SJCRH30 (cell line): ENCODE measurements at regions not wholly inside any gene's neighbourhood (a gene's known extent, or its start where the extent isn't known, plus 50 kb on each side); places are given as distances from the start of the nearest gene placed in this dataset.

Source experiments
- DNase-seq, 2 experiments: peaks; one replicate each; pipeline ENCODE4 v3.0.0-alpha.2; 2015 to 2020
- H3K27ac ChIP-seq: fragments of 250-450 bp; sonication (Bioruptor Pico); 2 replicates; pipeline ENCODE4 v1.5.1; 2020; ENCODE audit warnings: mild to moderate bottlenecking, moderate library complexity
- H3K27me3 ChIP-seq: fragments of 250-450 bp; sonication (Bioruptor Pico); 2 replicates; pipeline ENCODE4 v1.5.1; 2020; ENCODE audit warnings: mild to moderate bottlenecking, moderate library complexity
- H3K36me3 ChIP-seq: fragments of 250-450 bp; sonication (Bioruptor Pico); 2 replicates; pipeline ENCODE4 v1.5.1; 2020; ENCODE audit warnings: mild to moderate bottlenecking, moderate library complexity
- H3K4me1 ChIP-seq: fragments of 250-450 bp; sonication (Bioruptor Pico); 2 replicates; pipeline ENCODE4 v1.5.1; 2020; ENCODE audit warnings: mild to moderate bottlenecking, moderate library complexity
- H3K4me3 ChIP-seq: fragments of 250-450 bp; sonication (Bioruptor Pico); 2 replicates; pipeline ENCODE4 v1.5.1; 2020; ENCODE audit warnings: mild to moderate bottlenecking, moderate library complexity
- H3K9me3 ChIP-seq: fragments of 250-450 bp; sonication (Bioruptor Pico); replicated peaks from 2 replicates; pipeline ENCODE4 v1.5.1; 2020; ENCODE audit warnings: mild to moderate bottlenecking, moderate library complexity

GRCh38 chr19:31699421-31699820 is 350.2 kb upstream of the TSHZ3 start:
- H3K9me3 ChIP-seq = peaks cover 7% of the 10 kb centered on the region; the same call in 1 of the 2 replicates
- no peaks in the 10 kb centered on the region for H3K27me3 ChIP-seq
- no peak overlapping the region for H3K4me3 ChIP-seq
- DNase-seq = no peak
- H3K36me3 ChIP-seq = no peaks in the 10 kb centered on the region
- no peak overlapping the region for H3K27ac ChIP-seq
- peaks cover 8% of the 10 kb centered on the region for H3K4me1 ChIP-seq

DNA sequence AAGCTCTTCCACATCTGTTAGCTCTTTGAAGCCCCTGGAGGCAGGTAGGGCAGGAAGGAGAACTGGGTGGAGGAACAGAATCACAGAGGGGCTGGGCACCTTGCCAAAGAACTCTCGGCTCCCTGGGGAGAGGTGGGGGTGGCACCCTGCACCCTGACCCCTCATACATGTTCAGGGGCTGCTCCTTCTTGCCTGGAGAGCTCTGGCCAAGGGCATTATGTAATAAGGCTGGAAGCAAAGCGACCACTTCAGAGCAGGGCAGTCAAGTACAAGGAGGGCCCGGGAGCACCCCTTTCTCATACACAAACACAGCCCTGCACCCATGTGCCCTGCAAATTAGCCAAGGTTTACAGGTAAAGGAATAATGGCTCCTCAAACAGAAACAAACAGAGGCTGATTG is 351.9 kb upstream of the TSHZ3 start:
- Histone ChIP-seq H3K27ac (no peak overlapping the region), H3K4me1 (peaks cover 8% of the 10 kb centered on the region), H3K36me3 (no peaks in the 10 kb centered on the region), H3K4me3 (no peak overlapping the region), H3K9me3 (0 out of 2 replicates have a peak, but pooled peaks cover 7% of the 10 kb centered on the region), H3K27me3 (no peaks in the 10 kb centered on the region)
- DNase-seq = no peak

DNA sequence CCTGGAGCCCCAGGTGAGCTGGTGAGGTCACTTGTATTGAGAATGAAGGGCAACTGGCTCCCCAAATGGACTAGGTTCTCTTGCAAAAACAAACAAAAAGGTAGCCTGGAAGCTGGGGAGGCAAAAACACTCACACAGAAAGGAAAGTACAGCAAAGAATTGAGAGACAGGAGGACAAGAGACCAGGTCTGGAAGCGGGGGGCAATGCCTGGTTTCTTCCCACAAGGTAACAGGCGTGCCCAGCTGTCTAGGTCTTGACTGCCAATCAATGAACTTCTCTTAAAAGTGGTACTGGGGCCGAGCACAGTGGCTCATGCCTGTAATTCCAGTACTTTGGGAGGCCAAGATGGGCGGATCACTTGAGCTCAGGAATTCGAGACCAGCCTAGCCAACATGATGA is 356.4 kb upstream of the TSHZ3 start:
- Histone ChIP-seq H3K9me3 (peaks cover 7% of the 10 kb centered on the region; the same call in 1 of the 2 replicates), H3K27me3 (no peaks in the 10 kb centered on the region), H3K36me3 (no peaks in the 10 kb centered on the region), H3K4me1 (no peaks in the 10 kb centered on the region), H3K27ac (no peak overlapping the region), H3K4me3 (no peak overlapping the region)
- DNase-seq = no peak

- H3K36me3 ChIP-seq = no peaks in the 10 kb centered on the region
- H3K27me3 ChIP-seq = no peaks in the 10 kb centered on the region
- H3K4me3 ChIP-seq = no peak overlapping the region
- H3K27ac ChIP-seq = no peak overlapping the region
- no peaks in the 10 kb centered on the region for H3K4me1 ChIP-seq
- H3K9me3 ChIP-seq = peaks cover 7% of the 10 kb centered on the region; the same call in 1 of the 2 replicates
- DNase-seq = no peak
Measured at GRCh38 chr19:31706131-31706530, 356.9 kb upstream of the TSHZ3 start.

DNA sequence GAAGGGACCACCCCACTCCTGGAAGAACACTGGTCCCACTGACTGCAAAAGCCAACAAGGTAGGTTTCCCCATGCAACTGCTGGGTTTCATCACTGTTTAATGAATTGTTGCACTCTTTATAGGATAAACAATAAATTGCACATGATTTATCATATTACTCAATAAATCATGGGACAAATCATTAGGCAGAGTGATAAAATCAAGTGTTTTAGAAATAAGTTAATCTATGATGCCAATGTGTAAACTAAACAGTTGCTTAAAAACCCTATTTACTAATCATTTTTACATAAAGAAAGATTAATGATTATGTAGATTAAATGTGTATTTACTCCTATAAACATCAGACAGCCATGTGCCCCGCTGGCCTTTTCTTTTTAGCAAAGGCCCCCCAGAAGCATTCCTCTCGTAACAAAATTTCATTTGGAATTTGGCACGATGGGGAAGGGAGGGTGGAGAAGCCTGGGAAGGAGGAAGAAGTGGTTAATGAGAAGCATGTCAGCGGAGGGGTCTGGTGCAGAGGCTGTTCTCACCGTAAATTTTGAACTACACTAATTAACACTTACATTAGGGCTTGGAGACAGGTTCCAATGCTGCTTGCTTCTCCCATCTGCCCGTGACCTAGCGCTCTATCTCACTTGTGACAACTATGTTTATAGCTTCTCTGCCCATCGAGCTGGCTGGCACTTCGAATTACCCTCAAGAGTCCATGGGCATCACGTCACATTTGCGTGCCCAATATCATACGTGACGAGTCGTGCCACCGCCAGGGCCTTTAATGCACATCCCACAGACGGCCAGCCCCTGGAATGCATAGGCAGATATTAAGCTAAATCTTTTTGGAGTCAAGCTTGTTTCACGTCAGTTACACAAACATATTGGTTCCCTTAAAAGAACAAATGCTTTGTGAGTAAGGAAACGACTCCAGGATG is 357.7 kb upstream of the TSHZ3 start:
- H3K4me3 ChIP-seq = no peak overlapping the region
- no peak overlapping the region for H3K27ac ChIP-seq
- H3K4me1 ChIP-seq = no peaks in the 10 kb centered on the region
- H3K9me3 ChIP-seq = peaks cover 7% of the 10 kb centered on the region; the same call in 1 of the 2 replicates
- H3K36me3 ChIP-seq = no peaks in the 10 kb centered on the region
- DNase-seq = no peak
- H3K27me3 ChIP-seq = no peaks in the 10 kb centered on the region

- Histone ChIP-seq H3K27me3 (no peaks in the 10 kb centered on the region), H3K4me3 (no peak overlapping the region), H3K36me3 (no peaks in the 10 kb centered on the region), H3K9me3 (no peaks in the 10 kb centered on the region; the same call in 1 of the 2 replicates), H3K27ac (no peak overlapping the region), H3K4me1 (no peaks in the 10 kb centered on the region)
- DNase-seq = no peak
Measured at GRCh38 chr19:31708520-31708919, 359.3 kb upstream of the TSHZ3 start.

GRCh38 chr19:31709476-31709875 is 360.2 kb upstream of the TSHZ3 start:
- Histone ChIP-seq H3K27me3 (no peaks in the 10 kb centered on the region), H3K4me1 (no peaks in the 10 kb centered on the region), H3K9me3 (no peaks in the 10 kb centered on the region; the same call in 1 of the 2 replicates), H3K36me3 (no peaks in the 10 kb centered on the region), H3K4me3 (no peak overlapping the region), H3K27ac (no peak overlapping the region)
- no peak for DNase-seq

- H3K9me3 ChIP-seq = no peaks in the 10 kb centered on the region
- DNase-seq = no peak
- H3K36me3 ChIP-seq = no peaks in the 10 kb centered on the region
- no peak overlapping the region for H3K27ac ChIP-seq
- no peaks in the 10 kb centered on the region for H3K4me1 ChIP-seq
- no peaks in the 10 kb centered on the region for H3K27me3 ChIP-seq
- no peak overlapping the region for H3K4me3 ChIP-seq
Measured at GRCh38 chr19:31715249-31715945, 366.2 kb upstream of the TSHZ3 start.

DNA sequence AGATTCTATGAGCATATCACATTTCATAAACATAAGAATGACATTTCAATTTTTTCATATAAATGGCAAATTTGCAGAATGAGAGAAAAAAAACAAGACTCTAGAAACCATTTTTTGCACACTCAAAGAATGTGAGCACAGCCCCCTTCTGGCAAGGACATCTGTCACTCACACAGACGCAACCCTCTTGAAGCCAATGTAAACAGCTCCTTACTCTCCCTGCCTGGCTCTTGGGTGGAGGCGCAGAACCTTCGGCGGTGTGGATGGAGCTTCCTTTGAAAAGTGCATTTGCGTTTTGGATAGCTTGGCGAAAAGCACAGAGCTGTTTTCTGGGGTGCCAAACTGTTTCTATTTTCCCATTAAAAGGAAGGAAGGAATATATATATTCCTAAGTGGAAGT is 367.6 kb upstream of the TSHZ3 start:
- Histone ChIP-seq H3K36me3 (no peaks in the 10 kb centered on the region), H3K27me3 (no peaks in the 10 kb centered on the region), H3K4me3 (no peak overlapping the region), H3K27ac (no peak overlapping the region), H3K4me1 (no peaks in the 10 kb centered on the region), H3K9me3 (no peaks in the 10 kb centered on the region)
- DNase-seq = no peak

- Histone ChIP-seq H3K9me3 (no peaks in the 10 kb centered on the region), H3K27me3 (no peaks in the 10 kb centered on the region), H3K4me1 (no peaks in the 10 kb centered on the region), H3K36me3 (no peaks in the 10 kb centered on the region), H3K4me3 (no peak overlapping the region), H3K27ac (no peak overlapping the region)
- no peak for DNase-seq
Measured at GRCh38 chr19:31717269-31717923, 368.2 kb upstream of the TSHZ3 start.

DNA sequence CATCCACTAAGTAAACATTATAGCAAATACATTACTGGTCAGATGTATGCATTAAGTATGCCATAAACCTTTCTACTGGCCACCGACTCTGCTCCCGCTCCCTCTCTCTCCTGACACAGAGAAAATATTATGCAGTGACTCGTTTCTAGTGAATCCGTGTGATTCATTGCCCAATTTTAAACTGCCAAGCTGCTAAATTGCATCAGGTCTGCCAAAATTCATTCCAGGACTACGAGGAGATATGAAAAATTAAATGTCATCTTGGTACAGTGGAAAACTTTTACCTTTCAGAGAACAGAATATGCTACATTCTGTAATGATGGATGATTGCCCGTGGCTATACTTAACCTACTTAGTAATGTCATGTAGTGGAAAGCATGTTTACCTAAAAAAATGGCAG is 368.8 kb upstream of the TSHZ3 start:
- no peaks in the 10 kb centered on the region for H3K9me3 ChIP-seq
- H3K27me3 ChIP-seq = no peaks in the 10 kb centered on the region
- H3K36me3 ChIP-seq = no peaks in the 10 kb centered on the region
- no peak overlapping the region for H3K4me3 ChIP-seq
- no peak for DNase-seq
- H3K4me1 ChIP-seq = no peaks in the 10 kb centered on the region
- no peak overlapping the region for H3K27ac ChIP-seq

- DNase-seq = no peak
- no peaks in the 10 kb centered on the region for H3K4me1 ChIP-seq
- H3K36me3 ChIP-seq = no peaks in the 10 kb centered on the region
- H3K9me3 ChIP-seq = no peaks in the 10 kb centered on the region
- H3K4me3 ChIP-seq = no peak overlapping the region
- H3K27me3 ChIP-seq = no peaks in the 10 kb centered on the region
- no peak overlapping the region for H3K27ac ChIP-seq
Measured at GRCh38 chr19:31718898-31719297, 369.7 kb upstream of the TSHZ3 start.

DNA sequence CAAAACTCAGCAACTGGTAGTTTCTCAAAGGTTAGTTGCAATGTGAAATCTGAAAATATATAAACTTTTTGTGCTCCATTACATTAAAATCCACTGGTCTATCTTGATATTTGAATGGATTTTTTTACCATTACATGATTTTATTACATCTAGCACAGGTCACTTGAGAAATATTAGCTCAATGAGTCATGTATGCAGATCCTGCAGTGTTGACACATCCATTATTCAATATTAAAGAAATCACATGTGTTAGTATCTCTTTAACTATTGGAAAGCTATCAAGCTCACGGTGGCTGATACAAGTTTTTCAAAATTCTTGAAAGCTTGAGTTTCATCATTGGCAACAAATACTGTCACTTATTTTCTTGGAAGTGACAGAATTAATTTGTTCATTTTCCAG is 373.9 kb upstream of the TSHZ3 start:
- Histone ChIP-seq H3K4me3 (no peak overlapping the region), H3K27me3 (no peaks in the 10 kb centered on the region), H3K4me1 (no peaks in the 10 kb centered on the region), H3K36me3 (no peaks in the 10 kb centered on the region), H3K9me3 (no peaks in the 10 kb centered on the region), H3K27ac (no peak overlapping the region)
- DNase-seq = no peak

- DNase-seq = no peak
- no peaks in the 10 kb centered on the region for H3K36me3 ChIP-seq
- no peaks in the 10 kb centered on the region for H3K27me3 ChIP-seq
- no peaks in the 10 kb centered on the region for H3K4me1 ChIP-seq
- no peak overlapping the region for H3K27ac ChIP-seq
- H3K9me3 ChIP-seq = no peaks in the 10 kb centered on the region
- no peak overlapping the region for H3K4me3 ChIP-seq
Measured at GRCh38 chr19:31725051-31725450, 375.8 kb upstream of the TSHZ3 start.

GRCh38 chr19:31727536-31727935 is 378.3 kb upstream of the TSHZ3 start:
- Histone ChIP-seq H3K4me1 (no peaks in the 10 kb centered on the region), H3K4me3 (no peak overlapping the region), H3K27me3 (no peaks in the 10 kb centered on the region), H3K27ac (no peak overlapping the region), H3K9me3 (no peaks in the 10 kb centered on the region), H3K36me3 (no peaks in the 10 kb centered on the region)
- DNase-seq = no peak
